HG02852 (cell line): ENCODE measurements at regions not wholly inside any gene's neighbourhood (a gene's known extent, or its start where the extent isn't known, plus 50 kb on each side); places are given as distances from the start of the nearest gene placed in this dataset.

Experiments used
- ATAC-seq: cut with Tn5 transposase; IDR thresholded peaks from one replicate; pipeline ENCODE4 v1.9.1; 2021; ENCODE audit warnings: mild to moderate bottlenecking, moderate library complexity; ENCODE audit not compliant: unreplicated experiment

DNA sequence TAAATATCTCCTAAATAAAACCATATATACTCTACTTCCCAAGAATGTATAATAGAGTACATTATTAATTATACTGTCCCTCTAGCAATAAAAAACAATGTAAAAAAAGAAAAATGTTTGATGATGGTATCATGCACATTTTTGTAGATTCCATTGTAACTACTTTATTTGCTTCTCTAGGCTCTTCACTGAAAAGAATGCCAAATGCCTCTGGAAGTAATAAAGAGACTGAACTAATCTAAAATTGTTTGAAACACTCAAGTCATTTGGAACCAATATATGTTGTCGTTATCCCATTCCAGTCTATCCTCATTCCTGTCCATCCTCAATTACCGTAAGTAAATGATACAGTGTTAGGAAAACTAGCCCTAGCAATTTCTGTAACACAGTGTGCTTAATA is 233.6 kb downstream of the C12orf50 start:
- ATAC-seq: no peak

DNA sequence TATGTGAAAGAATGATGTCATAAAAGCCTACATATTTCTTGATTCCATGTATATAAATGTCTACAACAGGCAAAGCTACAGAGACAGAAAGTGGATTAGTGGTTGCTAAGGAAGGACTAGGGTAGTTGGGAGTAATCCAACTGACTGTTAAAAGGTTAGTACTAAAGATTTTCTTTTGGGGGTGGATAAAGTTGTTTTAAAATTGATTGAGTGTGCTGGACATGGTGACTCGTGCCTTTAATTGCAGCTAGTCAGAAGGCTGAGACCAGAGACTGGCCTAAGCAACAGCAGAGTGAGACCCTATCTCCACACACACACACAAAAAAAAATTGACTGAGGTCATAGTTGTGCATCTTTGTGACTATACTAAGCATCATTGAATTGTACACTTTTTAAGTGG is 234.3 kb downstream of the C12orf50 start:
- no peak for ATAC-seq

DNA sequence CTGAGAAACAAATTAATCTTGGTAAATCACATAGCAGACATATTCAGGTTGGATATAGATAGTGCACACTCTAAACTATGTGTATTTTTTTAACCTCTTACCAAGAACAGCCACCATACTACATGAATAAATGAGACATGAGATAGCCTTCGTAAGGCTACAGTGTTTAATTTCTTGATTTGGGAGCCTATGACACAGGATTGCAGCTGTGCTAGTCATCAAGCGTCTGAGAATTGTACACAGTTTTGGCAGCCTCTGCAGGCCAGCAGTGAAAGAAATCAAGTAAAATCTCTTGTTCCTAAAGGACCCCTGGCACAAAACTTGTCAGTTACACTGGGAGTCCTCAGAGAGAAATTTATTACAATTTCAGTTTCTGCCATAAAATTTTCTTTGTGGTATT is 236.1 kb downstream of the C12orf50 start:
- no peak for ATAC-seq

DNA sequence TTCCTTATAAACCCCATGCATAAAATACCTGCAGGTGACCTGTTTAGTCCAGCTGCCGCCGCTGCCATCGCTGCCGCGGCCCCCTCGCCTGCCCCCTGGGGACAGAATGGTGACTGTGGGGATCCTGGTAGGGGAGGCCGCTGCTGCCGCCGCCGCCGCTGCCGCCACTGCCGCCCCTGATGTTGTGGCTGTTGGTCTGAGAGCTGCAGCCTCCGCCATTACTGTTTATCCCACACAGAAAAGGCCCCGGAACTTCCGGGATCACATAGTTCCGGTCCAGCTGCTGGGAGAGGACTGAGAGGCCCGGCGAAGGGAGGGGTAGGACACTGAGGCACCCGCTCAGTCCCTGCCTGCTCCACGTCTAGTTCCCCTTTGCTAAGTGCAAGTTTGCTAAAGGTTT is 244.9 kb downstream of the C12orf50 start:
- ATAC-seq: no peak

DNA sequence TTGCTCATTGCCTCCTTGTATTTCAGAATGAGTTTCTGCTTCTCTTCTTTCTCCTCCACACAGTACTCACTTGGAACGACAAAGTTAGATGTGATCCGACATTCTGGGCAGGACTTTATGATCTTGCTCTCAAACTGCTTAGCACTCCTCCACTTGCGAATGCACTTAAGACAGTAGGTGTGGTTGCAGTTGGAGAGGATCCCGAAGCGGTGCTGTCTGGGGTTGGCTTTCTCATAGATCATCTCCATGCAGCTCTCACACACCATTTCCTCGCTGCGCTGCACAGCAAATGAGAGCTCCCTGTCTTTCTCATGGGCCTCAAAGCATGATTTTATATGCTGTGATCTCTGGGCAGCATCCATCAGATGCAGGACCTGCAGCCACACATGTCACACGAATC is 245.7 kb downstream of the C12orf50 start:
- no peak for ATAC-seq

DNA sequence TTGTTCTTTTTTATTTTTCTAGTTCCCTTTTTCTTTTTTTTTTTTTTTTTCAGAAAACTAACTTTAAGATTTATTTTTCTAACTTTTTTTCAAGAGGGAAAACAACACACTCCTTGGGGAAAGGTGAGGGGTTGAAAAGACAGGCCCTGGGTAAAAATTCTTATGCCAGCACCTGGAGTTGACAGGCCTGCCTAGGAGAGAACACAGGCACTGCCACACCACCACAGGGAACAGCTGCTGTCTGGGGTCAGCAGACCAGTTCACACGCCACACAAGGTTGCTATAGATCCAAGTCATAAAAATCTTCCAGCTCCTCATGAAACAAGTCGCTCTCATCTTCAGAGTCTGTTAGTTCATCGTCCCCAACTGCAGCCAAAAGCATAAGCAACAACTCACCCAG is 246.4 kb downstream of the C12orf50 start:
- ATAC-seq: no peak

DNA sequence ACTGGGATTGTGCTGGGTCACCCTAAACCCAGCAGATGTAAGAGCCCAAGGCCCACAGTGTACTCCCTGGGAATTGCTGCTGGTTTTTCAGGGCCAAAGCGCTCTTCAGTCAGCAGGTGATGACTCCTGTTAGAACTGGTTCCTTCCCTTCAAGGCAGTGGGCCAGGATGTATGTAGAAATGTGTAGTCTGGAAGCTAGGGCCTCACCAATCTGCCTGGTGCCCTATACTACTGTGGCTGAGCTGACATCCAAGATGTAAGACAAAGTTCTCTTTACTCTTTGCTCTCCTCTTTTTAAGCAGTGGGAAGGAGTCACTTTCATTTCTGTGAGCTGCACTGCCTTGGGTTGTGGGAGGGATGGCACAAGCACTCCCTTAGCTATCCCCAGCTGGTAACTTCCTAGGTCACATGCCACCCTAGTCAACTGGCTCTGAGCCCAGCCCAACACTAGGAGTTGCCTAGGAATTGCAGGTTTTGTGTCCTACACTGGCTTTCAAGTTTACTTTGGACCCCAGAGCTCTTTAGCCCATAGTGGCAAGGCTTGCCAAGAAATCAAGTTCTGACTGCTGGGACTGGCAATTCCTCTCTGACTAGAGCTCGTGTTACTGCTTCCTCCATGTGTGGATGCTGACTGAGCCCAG is 249.2 kb downstream of the C12orf50 start:
- no peak for ATAC-seq

DNA sequence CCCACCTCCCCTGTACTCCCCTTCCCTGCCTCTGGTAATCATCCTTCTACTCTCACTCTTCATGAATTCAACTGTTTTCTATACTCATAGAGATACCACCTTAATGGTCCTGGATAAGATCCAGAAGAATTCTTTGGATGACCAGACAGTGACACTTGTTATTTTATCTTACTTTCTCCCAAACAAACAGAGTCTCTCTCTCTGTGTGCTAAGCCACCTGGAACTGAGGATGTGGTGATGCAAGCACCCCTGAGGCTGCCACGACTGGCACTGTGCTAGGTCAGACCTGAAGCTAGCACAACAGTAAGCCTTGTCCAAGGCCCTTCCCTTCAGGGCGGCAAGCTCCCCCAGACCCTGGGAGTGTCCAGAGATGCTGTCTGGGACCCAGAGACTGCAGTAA is 250.2 kb downstream of the C12orf50 start:
- no peak for ATAC-seq

DNA sequence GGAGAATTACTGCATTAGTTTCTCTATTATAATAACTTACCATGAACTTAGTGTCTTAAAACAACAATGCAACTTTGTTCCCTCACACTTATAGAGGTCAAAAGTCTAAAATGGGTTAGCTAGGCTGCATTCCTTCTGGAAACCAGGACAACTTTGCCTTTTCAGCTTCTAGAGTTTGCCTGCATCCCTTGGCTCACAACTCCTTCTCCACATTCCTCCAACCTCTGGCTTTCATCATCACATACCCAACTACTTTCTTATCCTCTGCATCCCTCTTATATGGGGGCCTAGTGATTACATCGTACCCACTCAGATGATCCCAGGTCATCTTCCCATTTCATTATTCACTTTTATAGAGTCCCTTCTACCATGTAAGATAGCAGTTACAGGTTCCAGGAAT is 251.1 kb downstream of the C12orf50 start:
- no peak for ATAC-seq

DNA sequence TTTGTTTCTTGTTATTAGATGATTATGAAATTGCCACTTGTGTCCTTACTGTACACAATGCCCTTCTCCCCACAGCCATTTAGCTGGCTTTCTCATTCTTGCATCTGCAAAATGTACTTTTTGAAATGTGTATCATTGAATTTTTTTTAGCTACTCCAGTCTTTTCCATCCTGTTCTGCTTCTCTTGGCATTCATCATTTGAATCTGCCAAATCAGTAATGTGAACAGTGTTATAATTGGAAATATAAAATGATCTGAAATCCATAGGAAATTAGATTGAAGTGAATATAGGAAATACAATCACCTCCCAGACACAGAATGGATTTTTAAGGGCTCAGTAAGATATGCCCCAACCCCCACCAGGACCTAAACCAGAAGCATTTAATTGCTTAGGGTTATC is 253.4 kb downstream of the C12orf50 start:
- no peak for ATAC-seq

DNA sequence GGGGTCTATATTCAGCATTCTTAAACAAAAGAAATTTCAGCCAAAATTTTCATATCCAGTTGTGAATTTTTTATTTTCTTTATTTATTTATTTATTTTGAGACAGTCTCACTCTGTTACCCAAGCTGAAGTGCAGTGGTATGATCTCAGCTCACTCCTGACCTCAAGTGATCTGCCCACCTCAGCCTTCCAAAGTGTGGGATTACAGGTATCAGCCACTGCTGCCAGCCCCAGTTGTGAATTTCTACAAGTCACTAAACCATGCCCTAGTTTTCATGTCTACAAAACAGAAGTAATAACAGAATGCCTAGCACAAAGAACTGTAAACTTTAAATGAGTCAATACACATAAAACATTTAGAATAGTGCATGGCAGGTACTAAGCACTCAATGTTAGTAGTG is 254.2 kb downstream of the C12orf50 start:
- ATAC-seq: no peak

DNA sequence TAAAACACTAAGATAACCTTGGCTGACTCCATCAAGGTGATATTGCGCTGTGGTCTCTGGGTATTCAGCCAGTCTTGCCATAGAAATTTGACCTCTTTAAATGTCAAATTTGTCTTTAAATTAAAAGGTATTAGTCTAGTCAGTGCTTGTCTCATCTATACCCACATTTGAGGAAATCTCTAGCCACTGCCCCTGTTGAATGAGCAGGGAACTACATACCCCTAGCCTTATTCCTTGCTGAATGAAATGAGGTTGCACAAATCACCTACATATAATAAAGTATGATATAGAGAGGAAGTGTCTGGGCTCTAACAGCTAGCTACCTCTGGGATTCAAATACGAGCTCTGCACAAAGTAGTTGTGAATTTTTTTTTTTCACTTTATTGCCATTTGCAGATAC is 256.8 kb downstream of the C12orf50 start:
- no peak for ATAC-seq

DNA sequence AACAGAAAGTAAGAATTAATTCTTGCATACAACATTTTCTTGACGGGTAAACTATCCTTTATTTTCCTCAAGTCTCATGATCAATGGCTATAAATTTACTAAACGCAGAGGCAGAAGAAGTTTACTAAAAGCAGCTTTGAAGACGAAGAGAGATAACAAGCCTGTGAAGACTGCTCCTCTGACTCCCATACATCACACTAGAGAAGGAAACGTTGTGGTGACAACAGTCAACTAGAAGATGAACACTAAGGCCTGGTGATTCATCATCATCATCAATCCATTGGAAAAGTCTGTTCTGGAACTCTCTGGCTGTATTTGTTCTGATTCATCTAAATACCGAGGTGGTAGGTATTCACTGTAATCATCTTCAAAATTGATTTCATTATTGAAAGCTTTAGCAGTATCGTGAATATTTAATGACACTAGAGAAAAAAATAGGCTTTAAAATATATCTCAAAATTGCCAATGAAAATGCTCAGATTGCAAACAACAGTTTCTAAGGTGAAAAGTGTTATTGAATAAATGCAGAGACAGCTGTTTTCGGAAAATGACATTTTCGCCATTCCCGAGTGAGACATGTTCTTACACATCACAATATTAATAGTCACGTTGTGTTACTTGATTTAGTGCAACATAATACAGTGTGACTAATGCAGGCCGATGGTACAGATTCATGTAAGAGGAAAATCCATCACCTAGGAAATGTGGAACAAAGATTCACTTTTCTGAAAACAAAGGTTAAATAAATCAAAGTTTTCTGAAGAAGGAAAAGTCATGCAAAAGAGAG is 260.5 kb downstream of the C12orf50 start:
- ATAC-seq: no peak

DNA sequence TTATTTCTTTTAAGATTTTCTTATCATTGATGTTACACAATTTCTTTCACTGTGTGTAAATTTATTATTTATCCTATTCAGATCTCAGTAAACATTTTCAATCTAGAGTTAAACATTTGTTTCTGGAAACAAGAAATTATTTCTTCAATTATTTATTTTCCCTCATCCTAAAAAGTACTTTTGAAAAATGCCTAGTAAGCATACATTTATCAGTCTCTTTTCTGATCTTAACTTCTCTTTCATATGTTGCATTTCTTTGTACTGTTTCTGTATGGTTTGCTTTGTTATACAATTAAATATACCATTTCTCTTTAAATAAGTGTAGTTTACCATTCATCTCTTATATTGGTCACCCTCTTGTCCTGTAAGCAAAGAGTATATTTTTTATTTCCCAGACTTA is 263.2 kb downstream of the C12orf50 start:
- ATAC-seq: no peak

DNA sequence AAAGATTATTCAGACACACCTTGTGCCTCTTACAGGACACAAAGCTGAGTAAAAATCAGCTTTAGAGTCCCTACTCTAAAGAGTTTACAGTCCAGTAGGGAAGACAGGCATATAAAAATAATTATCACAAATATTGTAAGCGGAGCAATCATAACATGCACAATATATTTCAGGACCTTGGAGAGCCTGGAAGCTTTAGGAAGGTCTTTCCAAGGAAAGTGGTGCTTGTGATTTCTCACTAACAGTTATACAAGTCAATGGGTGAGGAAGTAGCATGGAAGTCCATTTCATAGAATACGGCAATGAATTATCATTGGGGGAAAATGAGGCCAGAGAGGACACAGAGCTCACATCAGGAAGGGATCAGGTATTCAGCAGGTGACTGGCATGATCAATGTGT is 268.3 kb downstream of the C12orf50 start:
- ATAC-seq: no peak

DNA sequence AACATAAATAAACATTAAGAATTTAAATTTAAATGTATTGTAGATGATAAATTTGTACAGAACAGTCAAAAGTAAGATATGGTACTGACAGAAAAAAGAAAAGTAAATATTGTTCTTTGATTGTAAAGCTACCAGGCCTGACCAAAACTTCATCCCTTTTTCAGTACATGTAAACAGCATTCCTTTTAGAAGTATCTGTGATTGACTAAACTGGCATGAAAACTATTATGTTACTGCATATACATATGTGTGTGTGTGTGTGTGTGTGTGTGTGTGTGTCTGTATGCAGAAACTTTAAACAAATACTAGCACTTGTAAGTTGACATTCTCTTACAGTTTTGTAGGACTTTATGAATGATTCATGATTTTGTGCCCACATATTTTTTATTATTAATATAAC is 270.9 kb downstream of the C12orf50 start:
- ATAC-seq: no peak

DNA sequence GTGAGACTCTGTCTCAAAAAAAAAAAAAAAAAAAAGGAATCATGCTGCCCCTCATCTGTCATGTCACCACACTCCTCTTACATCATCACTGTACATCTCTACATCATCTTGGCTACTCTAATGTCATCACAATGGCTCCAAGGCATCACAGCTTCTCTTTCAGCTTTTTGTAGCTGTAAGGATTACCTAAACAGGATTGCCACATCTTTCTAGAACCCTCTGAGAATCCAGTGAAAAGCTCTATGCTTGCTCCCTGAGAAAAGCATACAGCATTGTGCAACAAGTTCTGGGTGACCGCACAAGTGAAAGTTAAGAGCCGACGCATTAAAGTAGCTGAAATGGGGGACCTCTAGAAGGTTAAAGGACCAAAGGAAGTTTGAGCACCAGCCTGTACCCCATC is 272.5 kb downstream of the C12orf50 start:
- no peak for ATAC-seq

DNA sequence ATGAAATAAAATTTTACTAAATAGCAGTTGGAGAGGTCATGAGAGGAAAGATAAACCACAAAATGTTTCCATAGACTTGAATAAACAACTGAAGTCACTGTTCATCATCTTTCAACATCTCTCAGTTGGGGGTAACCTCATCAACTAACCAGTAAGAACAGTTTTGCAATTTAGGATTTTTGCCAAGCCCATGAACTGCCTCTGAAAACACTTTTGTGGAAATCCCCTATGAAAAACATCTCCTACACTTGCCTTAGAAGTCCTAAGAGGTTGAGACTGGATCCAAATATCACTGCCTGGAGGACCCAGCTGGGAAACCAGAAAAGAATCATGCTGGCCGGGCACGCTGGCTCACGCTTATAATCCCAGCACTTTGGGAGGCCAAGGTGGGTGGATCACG is 273.1 kb downstream of the C12orf50 start:
- no peak for ATAC-seq

DNA sequence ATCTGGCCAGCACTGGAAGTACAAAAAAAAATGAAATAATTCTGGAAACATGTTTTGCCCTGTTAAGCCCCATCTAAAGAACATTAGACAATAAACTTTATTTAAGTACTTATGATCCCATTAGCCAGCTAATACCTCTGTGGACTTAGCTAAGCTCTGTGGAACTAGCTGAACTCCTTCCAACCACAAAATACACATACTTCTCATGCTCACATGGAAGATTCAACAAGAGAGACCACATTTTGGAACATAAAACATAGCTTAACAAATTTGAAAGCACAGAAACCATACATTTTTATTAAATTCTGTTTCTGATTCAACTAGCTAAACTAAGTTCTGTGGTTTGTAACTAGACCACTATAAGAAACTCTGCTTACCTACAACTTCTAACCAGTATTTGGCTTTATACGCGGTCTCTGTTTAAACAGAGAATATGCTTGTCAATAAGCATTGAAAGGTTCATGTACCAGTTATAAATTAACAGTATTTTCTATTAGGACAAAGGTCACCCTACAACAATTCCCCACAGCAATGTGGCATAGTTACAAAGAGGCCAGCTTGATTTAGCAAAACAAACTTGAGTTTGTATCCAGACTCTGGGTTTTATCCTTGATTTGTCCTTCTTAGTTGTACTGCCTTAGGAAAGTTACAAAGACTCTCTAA is 300.1 kb downstream of the C12orf50 start:
- no peak for ATAC-seq

DNA sequence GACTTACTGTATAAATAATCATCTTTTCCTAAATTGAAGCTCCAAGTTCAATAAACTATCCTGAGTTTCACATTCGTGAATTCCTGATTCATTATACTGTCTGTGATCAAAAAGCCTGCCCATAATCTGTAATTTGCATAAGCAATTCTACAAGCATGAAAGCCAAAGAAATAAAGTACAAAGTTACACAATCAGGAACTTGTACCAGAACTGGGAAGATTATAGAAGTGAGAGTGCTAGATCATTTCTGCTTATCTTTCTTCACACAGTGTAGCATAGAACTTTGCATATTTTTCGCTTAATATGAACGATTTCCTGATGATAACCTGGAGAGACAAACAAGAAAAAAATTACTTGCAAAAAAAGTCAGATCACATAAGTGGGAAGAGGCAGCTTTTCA is 308.2 kb downstream of the C12orf50 start:
- ATAC-seq: no peak

DNA sequence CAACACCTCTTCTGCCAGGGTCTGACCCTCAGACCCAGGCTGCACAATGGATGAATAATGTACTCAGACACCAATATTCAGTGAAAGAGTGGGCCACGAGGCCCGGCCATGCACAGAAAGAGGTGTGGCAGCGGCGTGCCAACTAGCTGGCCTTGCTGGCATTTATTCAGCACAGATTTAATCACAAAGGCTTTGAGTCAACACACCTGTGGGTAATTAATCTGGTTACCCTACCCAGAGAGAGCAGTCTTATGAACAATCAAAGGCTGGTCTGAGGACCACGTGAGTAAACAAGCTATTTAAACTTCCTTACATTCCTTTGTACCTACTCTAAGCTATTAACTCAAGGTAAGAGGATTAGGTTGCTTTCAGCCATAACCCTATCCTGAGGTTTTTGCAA is 324.8 kb downstream of the C12orf50 start:
- ATAC-seq: no peak

DNA sequence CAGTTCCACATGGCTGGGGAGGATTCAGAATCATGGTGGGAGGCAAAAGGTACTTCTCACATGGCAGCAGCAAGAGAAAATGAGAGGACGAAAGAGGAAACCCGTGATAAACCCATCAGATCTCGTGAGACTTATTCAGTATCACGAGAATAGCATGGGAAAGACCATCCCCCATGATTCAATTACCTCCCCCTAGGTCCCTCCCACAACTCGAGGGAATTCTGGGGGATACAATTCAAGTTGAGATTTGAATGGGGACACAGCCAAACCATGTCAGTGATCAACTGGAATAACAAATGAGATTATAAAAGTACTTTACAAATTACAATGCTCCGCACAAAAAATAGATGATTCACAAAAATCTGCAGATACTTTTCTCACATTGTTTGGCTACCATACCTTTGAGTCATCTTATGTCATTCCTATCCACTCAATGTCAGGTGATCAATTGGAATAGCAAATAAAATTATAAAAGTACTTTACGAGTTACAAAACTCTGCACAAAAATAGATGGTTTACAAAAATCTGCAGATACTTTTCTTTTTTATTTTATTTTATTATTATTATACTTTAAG is 338.9 kb downstream of the C12orf50 start:
- ATAC-seq: no peak
